DMS53 treated with DMSO at 0.1 percent for 48 hours (cell line): ENCODE measurements at regions not wholly inside any gene's neighbourhood (a gene's known extent, or its start where the extent isn't known, plus 50 kb on each side); places are given as distances from the start of the nearest gene placed in this dataset.

ENCODE experiments used
- DNase-seq: peaks from one replicate; lab custom pipeline; 2025; ENCODE audit not compliant: unreplicated experiment; lab: John Stamatoyannopoulos, UW

DNA sequence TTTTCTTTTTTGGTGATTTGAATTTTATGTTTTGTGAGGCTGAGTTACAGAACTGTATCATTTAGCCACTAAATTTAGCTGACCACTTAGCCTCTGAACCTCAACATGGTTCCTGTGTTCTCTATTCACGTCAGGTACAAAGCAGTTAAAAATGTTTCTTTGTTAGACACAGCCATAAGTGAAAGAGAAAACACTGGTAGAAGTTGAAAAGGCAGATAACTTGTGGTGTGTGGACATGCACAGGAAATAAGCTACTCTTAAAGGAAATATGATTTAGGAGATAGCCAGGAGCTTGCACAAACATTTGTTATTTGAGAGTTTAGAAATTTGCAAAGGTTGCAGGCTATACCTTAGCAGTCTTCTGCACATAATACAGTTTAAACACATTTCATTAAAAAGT is 171.0 kb upstream of the RPS6KA3 start:
- DNase-seq, result no peak

DNA sequence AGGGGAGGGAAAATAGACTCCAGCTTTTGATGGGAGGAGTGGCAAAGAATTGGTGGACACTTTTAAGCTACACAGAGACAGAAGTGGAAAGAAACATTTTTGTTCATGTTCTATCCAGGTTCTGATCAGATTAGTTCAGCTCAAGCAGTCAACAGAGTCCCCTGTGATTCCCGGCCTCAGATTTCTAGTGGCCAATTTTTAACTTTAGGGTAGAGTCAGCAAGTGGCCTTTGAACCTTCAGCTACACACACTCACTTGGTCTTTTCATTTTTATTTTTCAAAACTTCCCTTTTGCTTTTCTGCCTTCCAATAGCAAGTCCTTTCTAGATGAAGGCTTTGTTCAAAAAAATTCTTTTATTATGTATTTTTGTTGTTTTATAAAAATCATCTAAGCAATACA is 169.2 kb upstream of the RPS6KA3 start:
- DNase-seq, result no peak

DNA sequence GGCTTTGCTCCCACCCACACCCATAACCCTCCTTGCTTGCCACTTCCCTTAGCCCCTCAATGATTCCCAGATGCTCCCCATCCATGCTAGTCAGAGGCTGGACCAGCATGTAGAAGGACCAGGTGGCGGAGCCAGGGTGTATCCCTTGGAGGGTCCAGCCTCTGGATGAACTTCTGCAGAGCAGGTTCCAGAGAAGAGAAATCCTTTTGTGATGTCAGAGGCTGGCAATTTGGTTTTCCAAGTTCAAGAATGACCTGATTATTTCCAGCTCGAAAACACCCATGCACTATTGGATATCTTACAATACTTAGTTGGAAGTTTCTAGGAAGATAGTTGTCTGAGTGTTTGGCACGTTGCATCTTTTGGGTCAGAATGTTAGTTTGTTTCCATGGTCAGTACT is 168.3 kb upstream of the RPS6KA3 start:
- no peak for DNase-seq

DNA sequence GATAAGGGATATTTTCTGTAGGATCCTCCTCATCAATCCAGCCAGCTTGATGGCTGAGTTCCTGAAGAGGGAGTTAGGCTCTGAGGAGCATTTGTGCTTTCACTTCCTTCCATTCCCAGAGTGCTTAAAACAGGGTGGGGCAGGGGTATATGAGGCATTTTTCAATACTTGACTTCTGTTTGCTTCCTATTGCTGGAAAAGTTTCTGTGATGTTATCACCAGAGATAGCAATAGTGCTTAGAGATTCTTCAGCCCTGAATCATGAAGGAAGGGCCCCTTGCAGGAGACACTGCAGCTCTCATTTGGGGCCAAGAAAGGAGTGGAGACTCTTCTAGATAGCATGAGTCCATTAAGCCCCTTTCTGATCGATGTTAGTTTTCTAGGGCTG is 166.7 kb upstream of the RPS6KA3 start:
- no peak for DNase-seq

DNA sequence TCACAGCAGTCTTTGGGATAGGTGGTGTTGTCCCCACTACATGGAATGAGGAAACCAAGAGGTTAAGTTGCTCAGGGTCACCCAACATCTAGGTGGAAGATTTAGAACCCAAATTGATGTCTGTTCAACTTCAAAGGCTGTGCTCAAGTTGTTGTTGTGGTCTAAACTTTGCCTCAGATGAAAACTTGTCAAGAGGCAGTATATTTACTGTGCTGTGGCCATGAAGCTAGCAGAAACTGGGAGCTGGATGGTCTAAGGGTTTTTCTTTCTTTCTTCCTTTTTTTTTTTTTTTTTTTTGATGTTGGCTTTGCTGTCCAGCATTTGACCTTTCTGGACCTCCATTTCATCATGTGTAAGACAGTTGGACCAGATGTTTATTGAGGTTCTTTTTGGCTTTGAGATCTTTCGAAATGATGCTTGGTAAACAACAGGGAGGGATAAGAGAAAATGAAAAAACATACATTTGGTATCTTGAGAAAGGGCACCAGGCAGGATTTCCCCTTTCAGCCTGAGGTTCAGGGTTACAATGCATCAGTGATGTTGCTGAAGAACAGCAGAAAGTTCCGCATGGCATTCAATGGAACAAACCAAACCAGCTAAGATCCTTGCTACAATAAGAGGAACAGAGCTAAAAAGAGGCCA is 166.2 kb upstream of the RPS6KA3 start:
- DNase-seq, result no peak

DNA sequence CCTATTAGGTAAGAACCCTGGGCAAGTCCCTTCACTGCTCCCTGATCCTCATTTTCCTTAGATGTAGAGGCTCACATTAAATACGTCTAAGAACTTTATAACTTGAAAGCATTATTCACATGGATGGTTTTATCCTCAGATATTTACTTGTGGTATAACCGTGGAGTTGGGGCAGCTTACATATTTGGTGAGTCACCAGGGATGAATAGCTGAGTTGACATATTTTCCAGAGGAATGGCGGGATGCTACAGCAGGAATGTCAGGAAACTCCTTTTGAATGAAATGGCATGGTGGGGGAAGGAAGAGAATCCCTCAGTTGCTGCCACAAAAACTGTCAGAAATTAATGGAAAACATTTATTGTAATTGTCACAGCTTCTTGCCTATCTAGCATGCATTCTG is 165.3 kb upstream of the RPS6KA3 start:
- no peak for DNase-seq

DNA sequence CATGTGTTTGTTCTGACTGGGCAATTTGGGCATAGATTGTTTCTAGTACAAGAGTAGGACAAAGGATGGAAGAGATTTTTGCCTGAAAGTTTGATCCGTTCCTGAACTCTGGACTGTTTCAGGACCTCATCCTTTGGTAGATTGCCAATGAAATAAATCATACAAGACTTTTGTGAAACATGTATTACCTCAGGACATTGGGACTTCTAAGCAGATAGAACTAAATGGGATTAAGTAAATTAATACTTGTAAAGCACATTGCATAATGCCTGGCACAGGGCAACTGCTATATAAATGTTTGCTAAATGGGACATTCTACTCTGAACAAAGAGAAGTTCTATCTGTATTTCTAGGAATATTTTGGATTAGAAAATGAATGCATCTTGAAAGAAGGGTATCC is 164.8 kb upstream of the RPS6KA3 start:
- DNase-seq, result no peak

DNA sequence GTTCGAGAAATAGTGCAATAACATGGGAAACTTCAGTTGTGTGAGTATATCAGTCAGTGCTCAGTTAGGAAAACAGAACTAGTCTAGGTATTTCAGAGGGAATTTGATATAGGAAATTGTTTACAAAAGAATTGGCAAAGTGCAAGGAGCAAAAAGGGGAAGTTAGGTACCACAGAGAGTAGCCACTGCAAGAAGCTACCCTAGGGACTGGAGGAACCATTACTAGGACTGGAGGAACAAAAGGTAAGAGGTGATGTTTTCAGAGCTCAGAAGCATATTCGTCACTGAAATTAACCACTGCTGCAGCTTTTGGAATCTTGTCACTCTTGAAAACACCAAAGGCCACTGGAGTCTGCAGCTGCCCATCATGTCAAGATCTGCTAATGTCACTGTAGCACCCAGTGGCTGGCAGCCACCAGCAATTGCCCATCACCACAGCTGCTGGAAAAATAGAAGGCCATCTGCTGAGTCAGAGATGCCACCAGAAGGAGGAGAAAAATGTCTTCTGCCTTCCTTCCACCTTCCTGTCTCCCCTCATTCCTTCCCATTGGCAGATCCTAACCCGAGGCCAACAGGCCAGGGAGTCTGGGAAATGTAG is 160.6 kb upstream of the RPS6KA3 start:
- no peak for DNase-seq

DNA sequence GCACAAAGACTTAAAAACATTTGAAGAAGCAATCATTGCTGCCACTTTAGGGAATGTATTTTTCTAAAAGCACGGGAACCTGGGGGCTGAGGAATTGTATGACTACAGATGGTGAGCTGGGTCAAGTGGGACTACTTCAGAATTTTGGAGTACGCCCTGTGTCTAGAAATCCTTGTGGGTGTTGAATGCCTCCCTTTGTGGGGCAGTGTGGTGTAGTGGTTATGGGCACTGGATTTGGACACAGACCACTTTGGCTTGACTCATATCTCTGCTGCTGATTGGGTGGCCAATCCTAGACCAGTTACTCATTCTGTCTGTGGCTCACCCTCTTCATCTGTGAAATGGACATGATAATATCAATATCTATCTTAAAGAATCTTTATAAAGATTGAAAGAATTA is 155.0 kb upstream of the RPS6KA3 start:
- no peak for DNase-seq

DNA sequence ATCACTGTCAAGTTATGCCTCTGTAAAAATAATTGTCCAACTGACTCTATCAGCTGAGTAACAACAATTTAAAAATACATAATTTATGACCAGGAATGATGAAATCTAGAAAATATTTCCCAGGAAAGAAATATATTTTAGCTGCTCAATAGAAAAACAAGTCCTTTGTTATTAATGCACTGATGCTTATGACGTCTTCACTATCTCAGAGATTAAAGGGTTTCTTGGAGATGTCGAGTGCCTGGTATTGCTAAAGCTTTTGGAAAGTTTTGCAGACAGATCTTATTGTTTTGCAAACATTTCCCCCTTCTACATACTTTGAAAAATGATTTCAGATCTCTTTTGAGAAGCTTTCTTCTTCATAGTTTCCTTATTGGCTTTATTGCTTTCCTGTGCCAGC is 154.6 kb upstream of the RPS6KA3 start:
- no peak for DNase-seq

DNA sequence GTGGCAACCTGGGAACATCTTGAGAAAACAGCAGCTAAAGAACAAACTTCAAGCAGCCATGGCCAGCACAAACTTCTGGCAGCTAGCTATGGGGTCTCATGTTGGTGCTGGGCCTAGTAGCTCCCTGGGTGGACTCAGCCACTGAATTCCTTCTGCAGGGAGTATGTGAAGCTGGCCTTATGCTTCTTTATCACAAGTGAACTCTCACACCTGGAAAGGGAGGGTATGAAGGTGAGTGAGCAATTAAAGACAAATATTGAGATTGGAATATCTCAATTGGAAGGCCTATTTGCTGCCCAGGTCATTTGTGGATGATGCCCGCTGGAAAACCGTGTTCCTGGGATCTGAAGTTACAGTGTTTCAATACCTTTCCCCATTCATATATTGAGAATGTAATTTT is 153.3 kb upstream of the RPS6KA3 start:
- DNase-seq, result no peak

DNA sequence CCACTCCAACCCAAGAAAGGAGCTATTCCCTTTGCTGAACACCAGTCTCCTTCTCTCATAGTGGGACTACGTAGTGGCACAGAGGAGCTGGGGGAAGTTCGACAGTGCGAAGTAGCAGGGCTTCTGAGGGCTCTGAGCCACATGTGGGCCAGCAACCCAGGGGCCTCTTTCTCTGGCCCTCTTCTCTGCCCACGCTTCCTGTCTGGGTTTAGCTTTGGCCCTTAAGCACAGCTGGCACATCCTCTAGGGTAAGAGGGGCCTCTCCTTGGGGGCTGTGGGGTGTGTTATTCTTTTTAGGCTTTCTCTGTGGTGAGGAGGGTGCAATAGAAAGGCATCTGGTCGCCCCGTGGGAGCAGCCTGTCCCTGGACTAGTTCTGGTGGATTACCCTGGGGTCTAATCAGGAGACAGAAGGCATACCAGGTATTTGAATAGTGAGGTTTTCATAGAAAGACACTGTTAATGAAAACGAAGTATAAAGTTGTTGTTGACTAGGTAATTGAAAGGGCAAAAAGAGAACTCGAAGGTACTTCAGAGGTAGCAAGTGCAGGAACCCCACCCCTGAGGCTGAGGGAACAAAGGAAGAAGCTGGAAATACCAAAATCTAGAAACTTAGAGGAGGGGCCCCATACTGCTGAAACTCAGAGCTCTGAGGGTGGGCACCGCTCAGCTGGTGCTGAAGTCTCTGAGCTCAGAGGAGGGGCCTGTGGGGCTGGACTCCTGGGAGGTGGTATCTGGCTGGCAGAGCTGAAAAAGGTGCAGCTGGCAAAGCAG is 151.9 kb upstream of the RPS6KA3 start:
- DNase-seq, result no peak

DNA sequence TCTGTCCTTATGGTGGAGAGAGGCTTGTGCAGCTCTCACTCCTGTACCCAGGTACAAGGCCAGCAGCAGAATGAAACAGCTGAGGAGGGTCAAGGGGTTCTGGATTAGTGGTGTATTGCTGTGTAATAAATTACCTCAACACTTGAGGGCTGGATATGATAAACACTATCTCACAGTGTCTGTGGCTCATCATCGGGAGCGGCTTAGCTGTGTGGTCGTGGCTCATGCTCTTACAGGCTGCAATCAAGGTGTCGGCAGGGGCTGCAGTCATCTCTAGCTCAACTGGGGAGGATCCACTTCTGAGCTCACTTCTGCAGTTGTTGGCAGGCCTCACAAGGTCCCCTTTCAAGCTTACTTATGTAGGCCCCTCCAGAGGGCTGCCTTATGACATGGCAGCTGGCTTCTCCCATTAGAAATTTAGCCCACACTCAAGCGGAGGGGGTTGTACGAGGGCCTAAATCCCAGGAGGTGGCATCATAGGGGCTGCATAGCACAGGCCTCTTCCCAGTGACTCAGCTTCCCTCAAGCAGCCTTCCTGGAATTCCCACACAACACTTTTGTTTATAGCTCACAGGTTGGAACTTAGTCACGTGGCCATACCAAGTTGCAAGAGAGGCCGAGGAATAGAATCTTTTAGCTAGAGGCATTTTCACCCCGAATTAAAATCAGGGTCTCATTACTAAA is 148.2 kb upstream of the RPS6KA3 start:
- DNase-seq, result no peak

DNA sequence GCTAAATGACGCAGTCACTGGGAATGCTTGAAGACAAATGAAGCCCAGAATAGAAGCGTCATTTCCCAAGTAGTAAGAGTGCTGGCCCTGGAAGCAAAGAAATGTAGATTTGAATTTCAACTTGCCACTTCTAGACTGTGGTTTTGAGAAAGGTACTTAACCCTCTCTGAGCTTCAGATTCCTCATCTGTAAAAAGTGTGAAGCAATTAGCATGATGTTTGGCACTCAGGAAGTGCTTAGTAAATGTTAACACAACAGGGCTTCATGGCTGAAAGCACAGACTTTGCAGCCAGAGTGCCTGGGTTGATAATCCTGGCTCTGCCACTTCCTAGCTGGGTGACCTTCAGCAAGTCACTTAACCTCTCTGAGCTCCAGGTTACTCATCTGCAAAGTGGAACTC is 147.4 kb upstream of the RPS6KA3 start:
- DNase-seq, result no peak

DNA sequence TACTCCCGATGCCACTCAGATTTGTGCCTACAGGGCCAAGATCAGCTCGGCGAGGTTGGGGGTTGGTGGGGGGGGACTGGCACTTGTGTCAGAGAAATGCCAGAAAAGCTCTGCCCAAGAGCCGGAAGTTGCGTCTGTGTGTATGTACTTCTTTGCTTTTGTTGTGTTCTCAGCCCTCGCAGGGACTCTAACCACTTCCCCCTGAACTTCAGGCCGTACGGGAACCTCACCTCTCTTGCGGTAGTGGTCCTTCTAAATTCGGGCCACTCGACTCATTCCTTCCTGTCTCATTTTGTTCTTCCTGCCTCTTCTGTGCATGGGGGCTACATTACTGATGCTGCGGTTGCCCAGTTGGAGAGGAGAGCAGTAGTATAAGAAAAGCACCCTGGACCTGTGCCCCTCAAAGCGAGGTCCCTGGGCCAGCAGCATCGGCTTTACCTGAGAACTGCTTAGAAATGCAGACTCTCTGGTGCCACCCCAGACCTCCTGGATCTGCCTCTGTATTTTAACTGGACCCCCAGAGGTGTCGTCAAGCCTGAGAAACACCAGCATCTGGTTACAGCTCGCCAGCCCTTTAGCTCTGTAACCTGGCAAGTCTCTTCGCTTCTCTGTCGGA is 146.3 kb upstream of the RPS6KA3 start:
- no peak for DNase-seq

DNA sequence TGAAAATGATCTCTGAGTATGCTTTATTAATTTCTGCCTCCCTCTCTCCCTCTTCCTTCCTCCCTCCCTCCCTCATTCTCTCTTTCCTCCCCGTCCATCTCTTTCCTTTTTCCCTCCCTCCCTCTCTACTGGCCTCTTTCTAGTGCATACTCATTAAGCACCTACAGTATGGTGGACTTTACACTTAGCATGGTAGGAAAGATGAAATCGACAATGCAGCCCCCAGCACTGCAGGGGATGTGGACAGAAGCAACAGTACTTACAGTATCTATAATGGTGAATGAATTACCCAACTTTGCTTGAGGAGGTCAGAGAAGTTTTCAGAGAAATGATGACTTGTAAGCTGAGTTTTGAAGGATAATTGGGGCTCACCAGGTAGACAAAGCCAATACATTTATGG is 143.8 kb upstream of the RPS6KA3 start:
- DNase-seq, result no peak

DNA sequence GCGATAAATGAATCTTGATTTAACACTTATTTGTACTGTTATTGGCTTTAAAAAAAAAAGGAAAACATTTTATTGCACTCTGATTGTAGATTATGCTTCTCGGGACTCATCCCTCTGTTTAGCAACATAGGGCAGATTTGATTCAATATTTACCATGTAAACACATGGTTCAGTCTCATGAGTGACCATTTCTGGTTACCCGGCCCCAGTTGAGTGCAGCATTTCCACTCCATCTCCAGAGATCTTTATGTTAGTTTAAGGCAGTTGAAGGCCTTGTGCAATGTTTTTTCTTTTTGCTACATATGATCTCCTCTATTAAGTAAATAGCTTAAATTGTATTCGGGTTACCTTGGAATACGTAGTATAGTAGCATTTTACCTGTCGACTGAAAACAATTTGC is 143.3 kb upstream of the RPS6KA3 start:
- DNase-seq, result peak; percentile 49

DNA sequence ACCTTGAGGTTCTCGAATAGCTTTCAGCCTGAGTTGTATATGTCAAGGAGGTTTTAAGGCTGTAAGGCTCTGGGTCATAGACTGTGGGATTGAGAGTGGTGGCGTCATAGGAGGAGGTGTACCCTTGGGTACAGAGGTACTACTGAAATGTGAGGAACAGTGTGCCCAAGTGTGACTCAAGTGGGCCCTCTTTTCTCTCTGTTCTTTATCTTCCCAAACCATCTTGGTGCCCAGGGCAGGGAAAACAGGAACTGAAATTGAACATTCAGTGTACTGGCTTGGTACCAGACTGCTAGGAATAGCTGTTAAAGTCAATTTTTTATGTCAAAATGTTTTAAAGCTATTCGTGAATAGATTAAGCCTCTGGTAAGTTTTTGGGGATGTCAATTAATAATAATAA is 136.2 kb upstream of the RPS6KA3 start:
- no peak for DNase-seq

DNA sequence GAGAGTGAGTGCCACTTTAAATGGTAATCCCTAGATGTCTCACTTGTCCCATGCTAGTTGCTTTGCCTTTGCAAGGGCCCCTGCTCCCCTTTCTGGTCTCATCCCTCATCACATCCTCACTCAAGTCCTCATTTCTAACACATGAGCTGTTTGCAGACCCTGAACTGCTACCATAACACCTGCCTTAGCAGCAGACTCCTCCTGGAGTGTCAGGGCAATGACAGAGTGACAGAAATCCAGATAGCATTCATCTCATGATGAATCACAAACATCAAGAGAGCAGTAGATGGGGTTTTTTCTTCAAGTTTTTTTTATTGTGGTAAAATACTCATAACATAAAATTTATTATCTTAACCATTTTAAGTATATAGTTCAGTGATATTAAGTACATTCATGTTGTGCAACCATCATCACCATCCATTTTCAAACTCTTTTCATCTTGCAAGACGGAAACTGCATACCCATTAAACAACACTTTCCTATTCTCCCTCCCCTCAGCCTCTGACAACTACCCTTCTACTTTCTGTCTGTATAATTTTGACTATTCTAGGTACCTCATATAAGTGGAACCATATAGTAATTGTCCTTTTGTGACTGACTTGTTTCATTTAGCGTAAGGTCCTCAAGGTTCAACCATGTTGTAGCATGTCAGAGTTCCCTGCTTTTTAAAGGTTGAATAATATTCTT is 133.2 kb upstream of the RPS6KA3 start:
- no peak for DNase-seq

DNA sequence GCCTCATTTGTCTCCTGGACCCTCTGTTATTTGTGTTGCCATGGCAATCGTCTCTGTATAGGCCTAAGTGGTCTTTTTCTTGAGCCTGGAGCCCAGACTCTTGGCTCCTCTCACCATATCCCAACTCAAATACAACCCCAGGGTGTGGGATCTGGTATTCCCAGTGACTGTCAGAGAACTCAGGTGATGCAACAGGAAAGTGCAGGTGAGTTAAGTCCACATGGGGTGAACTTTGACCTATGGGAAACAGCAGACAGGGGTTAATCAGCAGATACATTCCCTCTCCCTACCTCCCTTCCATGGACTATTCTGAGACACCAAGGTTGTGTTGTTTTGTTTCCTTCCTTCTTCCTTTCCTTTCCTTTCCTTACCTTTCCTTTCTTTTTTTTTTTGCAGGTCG is 130.9 kb upstream of the RPS6KA3 start:
- DNase-seq, result no peak

DNA sequence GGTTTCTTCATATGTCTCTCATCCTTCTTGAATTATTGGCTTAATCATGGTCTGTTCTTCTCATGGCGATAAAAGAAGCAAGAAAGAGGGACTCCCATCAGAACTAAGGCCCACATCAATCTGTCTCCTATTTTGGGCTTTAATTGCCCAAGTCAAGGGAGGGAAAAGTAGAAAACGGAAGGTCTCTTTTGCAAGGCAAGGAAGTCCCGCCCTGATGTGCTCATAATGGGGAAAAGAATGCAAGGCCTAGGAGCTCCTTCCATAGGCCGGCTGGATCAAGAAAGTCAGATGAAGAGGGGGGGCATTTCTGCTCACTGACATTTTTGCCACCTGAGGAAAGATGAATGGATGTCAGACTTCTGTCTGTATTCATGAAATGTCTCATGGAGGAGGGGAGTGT is 127.7 kb upstream of the RPS6KA3 start:
- DNase-seq, result no peak
